RWPE1 (cell line): ENCODE measurements at regions not wholly inside any gene's neighbourhood (a gene's known extent, or its start where the extent isn't known, plus 50 kb on each side); places are given as distances from the start of the nearest gene placed in this dataset.

Experiments
- CTCF ChIA-PET: fragments of 350-600 bp; sonication (Branson Sonifier 250); formaldehyde crosslinking; extraction: SDS; loops from one replicate; lab custom pipeline; 2021; lab: Yijun Ruan, JAX
- POLR2A ChIA-PET: fragments of 400-600 bp; formaldehyde crosslinking; extraction: SDS; loops from one replicate; lab custom pipeline; 2020; ENCODE audit warnings: antibody characterized with exemption; ENCODE audit not compliant: low non-redundant PET; lab: Yijun Ruan, JAX
- DNase-seq: peaks from one replicate; pipeline ENCODE4 v3.0.0; 2012; ENCODE audit warnings: low spot score
- H3K27ac ChIP-seq: fragments of 450-650 bp; 2 replicates; pipeline ENCODE4 v1.5.1; 2017
- CTCF ChIP-seq: fragments of 450-650 bp; conservative IDR thresholded peaks from 2 replicates; pipeline ENCODE4 v1.5.1; 2017; ENCODE audit warnings: low read depth, mild to moderate bottlenecking

DNA sequence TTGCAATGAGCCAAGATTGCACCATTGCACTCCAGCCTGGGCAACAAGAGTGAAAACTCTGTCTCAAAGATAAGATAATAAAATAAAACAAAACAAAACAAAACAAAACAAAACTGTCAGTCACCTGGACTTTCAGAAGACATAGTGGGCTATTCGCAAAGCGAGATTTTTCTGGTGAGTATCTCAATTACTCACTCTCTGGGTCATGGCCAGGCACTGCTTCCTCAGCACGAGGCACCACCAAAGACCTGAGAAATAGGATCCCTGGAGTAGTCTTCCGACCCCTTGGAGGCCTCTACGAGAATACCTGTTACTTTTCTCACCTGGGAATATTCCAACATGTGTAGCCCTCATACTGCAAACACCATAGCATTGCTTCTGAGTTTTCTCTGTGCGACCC lies 201.7 kb upstream of the ZNF618 start:
- H3K27ac ChIP-seq, result no peak overlapping the region
- ChIA-PET POLR2A (no interaction called here), CTCF (interaction anchor here (1.0 kb wide), 2 partner anchors 8 to 18 kb away, joined by 3 to 4 read pairs; no protein-coding TSS in a partner anchor)
- no peak for TF ChIP-seq CTCF
- no peak for DNase-seq

DNA sequence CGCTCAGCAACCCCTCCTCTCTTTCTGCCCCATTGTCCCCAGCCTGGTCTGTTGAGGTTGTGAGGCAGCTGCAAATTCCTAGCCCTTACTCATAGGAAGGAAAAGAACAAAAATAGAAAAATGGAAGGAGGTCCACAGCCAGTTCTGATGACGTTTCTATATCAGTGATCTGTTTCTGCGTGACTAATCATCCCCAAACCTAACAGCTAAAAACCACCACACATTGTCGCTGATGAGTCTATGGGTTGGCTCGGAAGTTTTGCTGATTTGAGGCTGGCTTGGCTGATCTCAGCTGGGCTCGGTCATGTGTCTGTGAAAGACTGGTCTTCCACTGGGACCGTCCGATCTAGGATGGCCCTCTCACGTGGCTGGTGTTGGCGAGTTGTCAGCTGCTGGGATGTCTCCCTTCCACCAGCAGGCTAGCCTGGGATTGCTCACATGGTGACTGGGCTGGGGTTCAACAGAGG lies 200.6 kb upstream of the ZNF618 start:
- TF ChIP-seq CTCF, result no peak
- POLR2A ChIA-PET, result interaction anchor here (0.6 kb wide), 1 partner anchor 33 kb away, joined by 3 read pairs; no protein-coding TSS in a partner anchor
- DNase-seq, result peak; percentile 78
- H3K27ac ChIP-seq, result no peak overlapping the region; the same call in 1 of the 2 replicates
- CTCF ChIA-PET, result interaction anchor here (1.5 kb wide), 1 partner anchor 18 kb away, joined by 5 read pairs; no protein-coding TSS in a partner anchor

- no peak for TF ChIP-seq CTCF
- H3K27ac ChIP-seq, result no peak overlapping the region
- ChIA-PET CTCF (interaction anchor here (0.6 to 1.5 kb wide), 2 partner anchors 19 to 222 kb away, joined by 3 to 5 read pairs; no protein-coding TSS in a partner anchor), POLR2A (no interaction called here)
- DNase-seq, result no peak
These were observed 199.1 kb upstream of the ZNF618 start for GRCh38 chr9:113677057-113677456.

DNA sequence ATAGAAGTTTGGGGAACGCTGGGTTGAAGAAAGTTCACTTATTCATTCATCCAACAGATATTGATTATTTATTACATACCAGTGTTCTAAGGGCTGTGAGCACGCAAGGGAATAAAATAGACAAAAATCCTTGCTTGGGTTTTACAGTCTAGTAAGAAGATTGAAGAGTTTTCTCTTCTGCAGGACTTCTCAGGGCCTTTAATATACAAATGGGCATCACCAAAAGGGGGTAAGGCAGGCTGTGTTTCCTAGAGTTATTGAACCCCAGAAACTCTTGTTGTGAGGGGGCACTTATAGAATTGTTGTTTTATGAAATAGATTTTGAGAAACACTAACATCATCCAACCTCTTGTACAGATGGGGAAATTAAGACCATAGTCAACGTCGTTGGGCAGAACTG lies 198.5 kb upstream of the ZNF618 start:
- CTCF ChIA-PET, result no interaction called here
- no peak for TF ChIP-seq CTCF
- no peak for DNase-seq
- POLR2A ChIA-PET, result no interaction called here
- H3K27ac ChIP-seq, result no peak overlapping the region

- H3K27ac ChIP-seq, result no peak overlapping the region
- no peak for TF ChIP-seq CTCF
- DNase-seq, result no peak
- ChIA-PET POLR2A (no interaction called here), CTCF (interaction anchor here (1.1 to 1.2 kb wide), 2 partner anchors 87 to 405 kb away, joined by 3 read pairs; no protein-coding TSS in a partner anchor)
These were observed 197.8 kb upstream of the ZNF618 start for GRCh38 chr9:113678119-113678858.

GRCh38 chr9:113678859-113679256 lies 197.3 kb upstream of the ZNF618 start:
- TF ChIP-seq CTCF, result no peak
- POLR2A ChIA-PET, result no interaction called here
- H3K27ac ChIP-seq, result no peak overlapping the region
- no peak for DNase-seq
- CTCF ChIA-PET, result interaction anchor here (1.1 to 1.2 kb wide), 2 partner anchors 88 to 404 kb away, joined by 3 read pairs; no protein-coding TSS in a partner anchor
